CD1c-positive myeloid dendritic cell (primary cell): ENCODE measurements at regions not wholly inside any gene's neighbourhood (a gene's known extent, or its start where the extent isn't known, plus 50 kb on each side); places are given as distances from the start of the nearest gene placed in this dataset.
"Not testable (repeated sequence)": the region's sequence is repeated elsewhere in the genome, so short reads cannot be mapped to it uniquely, and the experiment has no call there.

Source experiments
- DNase-seq: peaks from one replicate; pipeline ENCODE4 v3.0.0-alpha.2; 2016; ENCODE audit errors: extremely low spot score

GRCh38 chr11:15660496-15660895 is 545.8 kb downstream of the INSC start:
- DNase-seq: no peak

- no peak for DNase-seq
These were observed 547.6 kb downstream of the INSC start for GRCh38 chr11:15662285-15662684.

GRCh38 chr11:15663777-15664218 is 549.1 kb downstream of the INSC start:
- DNase-seq: no peak

GRCh38 chr11:15665368-15665871 is 550.7 kb downstream of the INSC start:
- DNase-seq: no peak

- no peak for DNase-seq
These were observed 552.5 kb downstream of the INSC start for GRCh38 chr11:15667127-15667725.

- no peak for DNase-seq
These were observed 554.0 kb downstream of the INSC start for GRCh38 chr11:15668718-15669117.

- DNase-seq: no peak
These were observed 555.9 kb downstream of the INSC start for GRCh38 chr11:15670520-15671070.

GRCh38 chr11:15671216-15671615 is 556.5 kb downstream of the INSC start:
- no peak for DNase-seq

- no peak for DNase-seq
These were observed 558.1 kb downstream of the INSC start for GRCh38 chr11:15672825-15673224.

GRCh38 chr11:15673408-15673831 is 558.7 kb downstream of the INSC start:
- DNase-seq: no peak

- no peak for DNase-seq
These were observed 560.0 kb downstream of the INSC start for GRCh38 chr11:15674756-15675155.

GRCh38 chr11:15675683-15676082 is 561.0 kb downstream of the INSC start:
- no peak for DNase-seq

- DNase-seq: no peak
These were observed 562.5 kb downstream of the INSC start for GRCh38 chr11:15677181-15677580.

GRCh38 chr11:15683528-15683927 is 568.8 kb downstream of the INSC start:
- DNase-seq: no peak

- DNase-seq: no peak
These were observed 570.6 kb downstream of the INSC start for GRCh38 chr11:15685306-15685705.

GRCh38 chr11:15686259-15686658 is 571.5 kb downstream of the INSC start:
- not testable (repeated sequence) for DNase-seq

GRCh38 chr11:15687342-15687741 is 572.6 kb downstream of the INSC start:
- DNase-seq: no peak

GRCh38 chr11:15688351-15688792 is 573.6 kb downstream of the INSC start:
- DNase-seq: no peak

GRCh38 chr11:15690320-15690719 is 575.6 kb downstream of the INSC start:
- no peak for DNase-seq

GRCh38 chr11:15692739-15693138 is 578.0 kb downstream of the INSC start:
- no peak for DNase-seq

GRCh38 chr11:15695096-15695721 is 580.5 kb downstream of the INSC start:
- DNase-seq: no peak

GRCh38 chr11:15696069-15696468 is 581.3 kb downstream of the INSC start:
- no peak for DNase-seq
